ENCODE measurements at regions not wholly inside any gene's neighbourhood (a gene's known extent, or its start where the extent isn't known, plus 50 kb on each side); places are given as distances from the start of the nearest gene placed in this dataset.

GRCh38 chr2:10205162-10205475, 82.6 kb downstream of the RRM2 start:
- Histone ChIP-seq H3K79me2 (ENCODE audit: insufficient read depth, low read length) (no peaks in the 10 kb centered on the region), H3K27ac (ENCODE audit: low read depth, low read length) (no peak overlapping the region), H3K36me3 (ENCODE audit: low read length) (no peaks in the 10 kb centered on the region), H3K9me2 (replicated peaks; ENCODE audit: insufficient read depth, low read length) (no peaks in the 10 kb centered on the region), H3F3A (ENCODE audit: insufficient read depth) (no peaks in the 10 kb centered on the region), H2AFZ (ENCODE audit: low read depth, low read length, severe bottlenecking) (no peak overlapping the region), H3K9ac (ENCODE audit: low read length) (no peak overlapping the region), H3K27me3 (ENCODE audit: low read length) (no peaks in the 10 kb centered on the region), H3K4me3 (ENCODE audit: insufficient read depth, low read length, poor library complexity, severe bottlenecking) (no peak overlapping the region), H3K4me2 (ENCODE audit: low read depth, low read length, poor library complexity, severe bottlenecking) (no peak overlapping the region), H3K9me3 (ENCODE audit: insufficient read depth, low read length) (no peaks in the 10 kb centered on the region), H4K20me1 (ENCODE audit: low read depth, low read length) (no peaks in the 10 kb centered on the region)
- TF ChIP-seq EZH2phosphoT487 (conservative IDR thresholded peaks at IDR 0.05; ENCODE audit: low read length), result no peak

- Histone ChIP-seq H3K27me3 (ENCODE audit: low read length) (no peaks in the 10 kb centered on the region), H2AFZ (ENCODE audit: low read depth, low read length, severe bottlenecking) (no peak overlapping the region), H3K4me2 (ENCODE audit: low read depth, low read length, poor library complexity, severe bottlenecking) (no peak overlapping the region), H3K9ac (ENCODE audit: low read length) (no peak overlapping the region), H4K20me1 (ENCODE audit: low read depth, low read length) (no peaks in the 10 kb centered on the region), H3K36me3 (ENCODE audit: low read length) (no peaks in the 10 kb centered on the region), H3K79me2 (ENCODE audit: insufficient read depth, low read length) (no peaks in the 10 kb centered on the region), H3K4me3 (ENCODE audit: insufficient read depth, low read length, poor library complexity, severe bottlenecking) (no peak overlapping the region), H3K9me2 (replicated peaks; ENCODE audit: insufficient read depth, low read length) (no peaks in the 10 kb centered on the region), H3K27ac (ENCODE audit: low read depth, low read length) (no peak overlapping the region), H3K9me3 (ENCODE audit: insufficient read depth, low read length) (no peaks in the 10 kb centered on the region), H3F3A (ENCODE audit: insufficient read depth) (no peaks in the 10 kb centered on the region)
- TF ChIP-seq, protein P1, sequence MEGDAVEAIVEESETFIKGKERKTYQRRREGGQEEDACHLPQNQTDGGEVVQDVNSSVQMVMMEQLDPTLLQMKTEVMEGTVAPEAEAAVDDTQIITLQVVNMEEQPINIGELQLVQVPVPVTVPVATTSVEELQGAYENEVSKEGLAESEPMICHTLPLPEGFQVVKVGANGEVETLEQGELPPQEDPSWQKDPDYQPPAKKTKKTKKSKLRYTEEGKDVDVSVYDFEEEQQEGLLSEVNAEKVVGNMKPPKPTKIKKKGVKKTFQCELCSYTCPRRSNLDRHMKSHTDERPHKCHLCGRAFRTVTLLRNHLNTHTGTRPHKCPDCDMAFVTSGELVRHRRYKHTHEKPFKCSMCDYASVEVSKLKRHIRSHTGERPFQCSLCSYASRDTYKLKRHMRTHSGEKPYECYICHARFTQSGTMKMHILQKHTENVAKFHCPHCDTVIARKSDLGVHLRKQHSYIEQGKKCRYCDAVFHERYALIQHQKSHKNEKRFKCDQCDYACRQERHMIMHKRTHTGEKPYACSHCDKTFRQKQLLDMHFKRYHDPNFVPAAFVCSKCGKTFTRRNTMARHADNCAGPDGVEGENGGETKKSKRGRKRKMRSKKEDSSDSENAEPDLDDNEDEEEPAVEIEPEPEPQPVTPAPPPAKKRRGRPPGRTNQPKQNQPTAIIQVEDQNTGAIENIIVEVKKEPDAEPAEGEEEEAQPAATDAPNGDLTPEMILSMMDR (IDR thresholded peaks at IDR 0.05; ENCODE audit: insufficient read depth, low read length, poor library complexity, severe bottlenecking), result no peak
- TF ChIP-seq EZH2phosphoT487 (conservative IDR thresholded peaks at IDR 0.05; ENCODE audit: low read length), result no peak
Measured at GRCh38 chr2:10208736-10209135, 86.2 kb downstream of the RRM2 start.

- H4K20me1 ChIP-seq (ENCODE audit: low read depth, low read length), result no peaks in the 10 kb centered on the region
- no peaks in the 10 kb centered on the region for H3K27me3 ChIP-seq (ENCODE audit: low read length)
- TF ChIP-seq, protein P1 (IDR thresholded peaks at IDR 0.05; ENCODE audit: insufficient read depth, low read length, poor library complexity, severe bottlenecking), result no peak
- TF ChIP-seq EZH2phosphoT487 (conservative IDR thresholded peaks at IDR 0.05; ENCODE audit: low read length), result no peak
- no peaks in the 10 kb centered on the region for H3K9me3 ChIP-seq (ENCODE audit: insufficient read depth, low read length)
- no peak overlapping the region for H3K4me3 ChIP-seq (ENCODE audit: insufficient read depth, low read length, poor library complexity, severe bottlenecking)
- no peaks in the 10 kb centered on the region for H3K9me2 ChIP-seq (replicated peaks; ENCODE audit: insufficient read depth, low read length)
- no peaks in the 10 kb centered on the region for H3K79me2 ChIP-seq (ENCODE audit: insufficient read depth, low read length)
- no peak overlapping the region for H3K9ac ChIP-seq (ENCODE audit: low read length)
- no peaks in the 10 kb centered on the region for H3K36me3 ChIP-seq (ENCODE audit: low read length)
- no peak overlapping the region for H3K27ac ChIP-seq (ENCODE audit: low read depth, low read length)
- H2AFZ ChIP-seq (ENCODE audit: low read depth, low read length, severe bottlenecking), result no peak overlapping the region
- H3F3A ChIP-seq (ENCODE audit: insufficient read depth), result no peaks in the 10 kb centered on the region
- H3K4me2 ChIP-seq (ENCODE audit: low read depth, low read length, poor library complexity, severe bottlenecking), result no peak overlapping the region
Measured at GRCh38 chr2:10209406-10209935, 86.9 kb downstream of the RRM2 start.

GRCh38 chr2:10210336-10210735, 87.8 kb downstream of the RRM2 start:
- H4K20me1 ChIP-seq (ENCODE audit: low read depth, low read length), result no peaks in the 10 kb centered on the region

More at GRCh38 chr2:10210336-10210735, 87.8 kb downstream of the RRM2 start:
- Histone ChIP-seq H3K9me2 (replicated peaks; ENCODE audit: insufficient read depth, low read length) (no peaks in the 10 kb centered on the region), H3F3A (ENCODE audit: insufficient read depth) (no peaks in the 10 kb centered on the region), H3K4me3 (ENCODE audit: insufficient read depth, low read length, poor library complexity, severe bottlenecking) (no peak overlapping the region), H3K27me3 (ENCODE audit: low read length) (no peaks in the 10 kb centered on the region), H3K9ac (ENCODE audit: low read length) (no peak overlapping the region), H3K9me3 (ENCODE audit: insufficient read depth, low read length) (no peaks in the 10 kb centered on the region), H3K4me2 (ENCODE audit: low read depth, low read length, poor library complexity, severe bottlenecking) (no peak overlapping the region), H3K36me3 (ENCODE audit: low read length) (no peaks in the 10 kb centered on the region), H3K27ac (ENCODE audit: low read depth, low read length) (no peak overlapping the region), H3K79me2 (ENCODE audit: insufficient read depth, low read length) (no peaks in the 10 kb centered on the region), H2AFZ (ENCODE audit: low read depth, low read length, severe bottlenecking) (no peak overlapping the region)
- TF ChIP-seq, protein P1 (IDR thresholded peaks at IDR 0.05; ENCODE audit: insufficient read depth, low read length, poor library complexity, severe bottlenecking), result no peak
- no peak for TF ChIP-seq EZH2phosphoT487 (conservative IDR thresholded peaks at IDR 0.05; ENCODE audit: low read length)

All from SU-DHL-6 (cell line).